ENCODE measurements at regions not wholly inside any gene's neighbourhood (a gene's known extent, or its start where the extent isn't known, plus 50 kb on each side); places are given as distances from the start of the nearest gene placed in this dataset.

DNA sequence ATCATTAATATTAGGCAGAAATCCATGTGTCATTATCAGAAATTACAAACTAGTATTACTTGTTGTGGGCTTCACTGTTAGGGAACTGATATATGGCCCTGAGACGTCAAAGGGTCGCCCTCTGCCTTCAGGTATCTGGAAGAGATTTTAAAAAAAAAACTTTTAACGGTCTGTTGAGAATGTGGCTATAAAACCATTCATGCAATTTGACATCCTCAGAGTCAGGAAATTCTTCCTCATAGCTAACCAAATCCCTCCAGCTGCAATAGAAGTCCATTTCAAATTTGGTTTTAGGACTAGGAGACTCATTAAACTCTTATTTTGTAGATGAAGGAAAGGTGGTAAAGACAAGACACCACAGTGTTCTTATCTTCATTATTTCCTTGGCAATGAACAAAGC lies 194.2 kb upstream of the NOCT start:
- no peak for TF ChIP-seq POLR2A (IDR thresholded peaks at IDR 0.05)
- TF ChIP-seq, protein P1, sequence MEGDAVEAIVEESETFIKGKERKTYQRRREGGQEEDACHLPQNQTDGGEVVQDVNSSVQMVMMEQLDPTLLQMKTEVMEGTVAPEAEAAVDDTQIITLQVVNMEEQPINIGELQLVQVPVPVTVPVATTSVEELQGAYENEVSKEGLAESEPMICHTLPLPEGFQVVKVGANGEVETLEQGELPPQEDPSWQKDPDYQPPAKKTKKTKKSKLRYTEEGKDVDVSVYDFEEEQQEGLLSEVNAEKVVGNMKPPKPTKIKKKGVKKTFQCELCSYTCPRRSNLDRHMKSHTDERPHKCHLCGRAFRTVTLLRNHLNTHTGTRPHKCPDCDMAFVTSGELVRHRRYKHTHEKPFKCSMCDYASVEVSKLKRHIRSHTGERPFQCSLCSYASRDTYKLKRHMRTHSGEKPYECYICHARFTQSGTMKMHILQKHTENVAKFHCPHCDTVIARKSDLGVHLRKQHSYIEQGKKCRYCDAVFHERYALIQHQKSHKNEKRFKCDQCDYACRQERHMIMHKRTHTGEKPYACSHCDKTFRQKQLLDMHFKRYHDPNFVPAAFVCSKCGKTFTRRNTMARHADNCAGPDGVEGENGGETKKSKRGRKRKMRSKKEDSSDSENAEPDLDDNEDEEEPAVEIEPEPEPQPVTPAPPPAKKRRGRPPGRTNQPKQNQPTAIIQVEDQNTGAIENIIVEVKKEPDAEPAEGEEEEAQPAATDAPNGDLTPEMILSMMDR (IDR thresholded peaks at IDR 0.05 in 8 of 11, conservative IDR thresholded peaks at IDR 0.05 in 3 of 11): no peak
